Lower lobe of right lung (tissue), 2 donors: ENCODE measurements at regions not wholly inside any gene's neighbourhood (a gene's known extent, or its start where the extent isn't known, plus 50 kb on each side); places are given as distances from the start of the nearest gene placed in this dataset.

Experiments
- ATAC-seq, 2 donors: fragments of 200-7000 bp; cut with Tn5 transposase; one replicate each; pipeline ENCODE4 v1.9.1; 2020 to 2022; ENCODE audit warnings: mild to moderate bottlenecking in 2 of 2, moderate library complexity in 2 of 2
- DNase-seq: peaks from one replicate; pipeline ENCODE4 v3.0.0-alpha.2; 2020
- H3K27ac ChIP-seq: fragments of 200-600 bp; one replicate; pipeline ENCODE4 v1.8.0; 2022
- H3K27me3 ChIP-seq: fragments of 200-600 bp; one replicate; pipeline ENCODE4 v1.8.0; 2022; ENCODE audit warnings: low read depth
- H3K36me3 ChIP-seq: fragments of 200-600 bp; one replicate; pipeline ENCODE4 v1.8.0; 2022; ENCODE audit warnings: mild to moderate bottlenecking
- H3K4me1 ChIP-seq: fragments of 200-600 bp; one replicate; pipeline ENCODE4 v1.8.0; 2022
- H3K4me3 ChIP-seq: fragments of 200-600 bp; one replicate; pipeline ENCODE4 v1.8.0; 2022; ENCODE audit warnings: mild to moderate bottlenecking
- H3K9me3 ChIP-seq: fragments of 200-600 bp; one replicate; pipeline ENCODE4 v1.8.0; 2022
- CTCF ChIP-seq: fragments of 200-600 bp; IDR thresholded peaks from one replicate; pipeline ENCODE4 v1.8.0; 2022; ENCODE audit warnings: antibody characterized with exemption, mild to moderate bottlenecking
- intact Hi-C: fragments of 100-400 bp; cut with DNase I; formaldehyde crosslinking; loops from one replicate; pipeline ENCODE4 v1.11.0; 2022
- donor health status: DM: no; HTN: yes; CAD: no; lungs with severe emphysema.

- no peak for TF ChIP-seq CTCF
- Histone ChIP-seq H3K27ac (no peak overlapping the region), H3K4me3 (no peak overlapping the region), H3K27me3 (no peaks in the 10 kb centered on the region), H3K4me1 (peaks cover 30% of the 10 kb centered on the region), H3K9me3 (no peaks in the 10 kb centered on the region), H3K36me3 (no peaks in the 10 kb centered on the region)
- no peak for DNase-seq
- ATAC-seq: no peak
- intact Hi-C loops: no loop called here
These were observed 92.5 kb upstream of the CXCR4 start for GRCh38 chr2:136210455-136210805.

- H3K4me3 ChIP-seq: no peak overlapping the region
- DNase-seq: no peak
- peak; percentile 19 to 57 for ATAC-seq
- no peak overlapping the region for H3K27ac ChIP-seq
- peaks cover 30% of the 10 kb centered on the region for H3K4me1 ChIP-seq
- no peaks in the 10 kb centered on the region for H3K36me3 ChIP-seq
- H3K9me3 ChIP-seq: no peaks in the 10 kb centered on the region
- intact Hi-C loops: no loop called here
- no peaks in the 10 kb centered on the region for H3K27me3 ChIP-seq
- TF ChIP-seq CTCF: no peak
These were observed 91.9 kb upstream of the CXCR4 start for GRCh38 chr2:136209561-136210454.

GRCh38 chr2:136208682-136209420, 90.9 kb upstream of the CXCR4 start:
- Histone ChIP-seq H3K4me1 (peaks cover 22% of the 10 kb centered on the region), H3K9me3 (no peaks in the 10 kb centered on the region), H3K4me3 (no peak overlapping the region), H3K36me3 (no peaks in the 10 kb centered on the region), H3K27me3 (no peaks in the 10 kb centered on the region), H3K27ac (no peak overlapping the region)
- no peak for TF ChIP-seq CTCF
- DNase-seq: no peak
- intact Hi-C loops: no loop called here
- peak in 1 of 2 donors; percentile 9 for ATAC-seq

- DNase-seq (no peak), ATAC-seq (peak in 1 of 2 donors; percentile 37)
- H3K4me3 ChIP-seq: no peak overlapping the region
- H3K36me3 ChIP-seq: no peaks in the 10 kb centered on the region
- peaks cover 19% of the 10 kb centered on the region for H3K4me1 ChIP-seq
- H3K27ac ChIP-seq: no peak overlapping the region
- H3K27me3 ChIP-seq: no peaks in the 10 kb centered on the region
- H3K9me3 ChIP-seq: no peaks in the 10 kb centered on the region
- TF ChIP-seq CTCF: no peak
- intact Hi-C loops: no loop called here
These were observed 89.7 kb upstream of the CXCR4 start for GRCh38 chr2:136207665-136208064.

- Histone ChIP-seq H3K36me3 (no peaks in the 10 kb centered on the region), H3K4me3 (no peak overlapping the region), H3K27me3 (no peaks in the 10 kb centered on the region), H3K9me3 (peaks cover 1% of the 10 kb centered on the region), H3K4me1 (peaks cover 19% of the 10 kb centered on the region), H3K27ac (peak overlapping the region; percentile 16)
- intact Hi-C loops: no loop called here
- DNase-seq (peak; percentile 60), ATAC-seq (peak; percentile 15 to 64)
- TF ChIP-seq CTCF: no peak
These were observed 89.2 kb upstream of the CXCR4 start for GRCh38 chr2:136207030-136207623.
